Retinal pigment epithelial cell (primary cell): ENCODE measurements at regions not wholly inside any gene's neighbourhood (a gene's known extent, or its start where the extent isn't known, plus 50 kb on each side); places are given as distances from the start of the nearest gene placed in this dataset.

Experiments
- DNase-seq: peaks from one replicate; pipeline ENCODE4 v3.0.0-alpha.2; 2010; ENCODE audit warnings: low read depth
- H3K4me3 ChIP-seq: 2 replicates; pipeline ENCODE4 v1.5.1; 2011; ENCODE audit warnings: mild to moderate bottlenecking, low read length, control low read depth, moderate library complexity
- CTCF ChIP-seq: conservative IDR thresholded peaks from 2 replicates; pipeline ENCODE4 v1.5.1; 2011; ENCODE audit warnings: low read depth, low read length, control low read depth, inconsistent platforms

DNA sequence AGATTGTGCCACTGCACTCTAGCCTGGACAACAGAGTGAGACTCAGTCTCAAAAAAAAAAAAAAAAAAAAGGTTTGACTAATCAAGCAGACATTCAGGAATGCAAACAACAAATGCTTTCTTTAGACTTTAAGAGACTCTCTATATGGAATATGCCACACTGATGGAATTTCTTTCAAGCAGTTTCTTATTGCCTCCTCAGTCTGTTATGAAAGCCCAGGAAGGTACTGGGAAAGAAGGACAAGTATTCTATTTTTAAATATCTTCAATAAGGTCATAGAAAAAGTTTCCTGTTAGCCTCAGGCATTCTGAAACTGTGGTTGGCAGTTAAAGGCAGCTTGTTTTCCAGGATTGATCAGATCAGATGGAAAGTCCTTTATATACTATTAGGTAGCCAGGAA is 241.6 kb downstream of the PIK3C3 start:
- no peak for DNase-seq
- TF ChIP-seq CTCF = no peak
- no peak overlapping the region for H3K4me3 ChIP-seq

- no peak overlapping the region for H3K4me3 ChIP-seq
- TF ChIP-seq CTCF = no peak
- DNase-seq = no peak
Measured at GRCh38 chr18:42201137-42201536, 246.1 kb downstream of the PIK3C3 start.

DNA sequence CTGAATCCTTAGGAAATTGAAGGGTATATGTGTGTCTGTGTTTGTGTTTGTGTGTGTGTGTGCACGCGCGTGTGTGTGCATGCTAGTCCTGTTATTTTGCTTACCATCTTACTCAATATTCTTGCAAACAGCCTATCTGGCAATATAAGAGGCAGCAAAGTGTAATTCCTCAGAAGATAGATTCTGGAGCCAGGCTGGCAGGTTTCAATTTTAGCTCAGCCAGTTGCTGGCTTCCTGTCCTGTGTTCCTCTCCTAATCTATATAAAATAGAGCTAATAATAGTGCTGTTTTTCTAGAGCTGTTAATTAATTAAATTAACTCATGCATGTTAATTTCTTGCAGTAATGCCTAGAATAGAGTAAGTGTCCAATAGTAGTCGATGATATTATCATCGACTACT is 256.2 kb downstream of the PIK3C3 start:
- no peak for DNase-seq
- no peak for TF ChIP-seq CTCF
- no peak overlapping the region for H3K4me3 ChIP-seq

DNA sequence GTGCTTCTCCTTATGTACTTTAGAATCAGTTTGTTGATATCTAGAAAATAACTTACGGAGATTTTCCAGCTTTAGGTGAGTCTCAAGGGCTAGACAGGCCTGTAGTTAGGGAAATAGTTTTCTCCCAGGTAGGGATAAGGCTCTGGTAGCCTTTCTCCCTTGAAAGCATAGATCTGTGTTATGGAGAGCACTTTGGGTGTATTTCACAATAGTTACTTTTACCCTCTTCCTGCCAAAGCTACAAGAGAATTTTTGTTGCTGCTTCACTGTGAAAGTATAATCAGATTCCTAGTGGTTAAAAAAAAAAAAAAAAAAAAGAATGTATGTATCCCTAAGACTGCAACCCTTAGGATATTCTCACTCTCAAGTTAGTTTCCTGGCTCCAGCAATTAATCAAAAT is 267.5 kb downstream of the PIK3C3 start:
- H3K4me3 ChIP-seq = no peak overlapping the region
- no peak for DNase-seq
- no peak for TF ChIP-seq CTCF

- no peak overlapping the region for H3K4me3 ChIP-seq
- DNase-seq = no peak
- TF ChIP-seq CTCF = no peak
Measured at GRCh38 chr18:42228581-42228980, 273.5 kb downstream of the PIK3C3 start.

GRCh38 chr18:42229211-42230210 is 274.5 kb downstream of the PIK3C3 start:
- TF ChIP-seq CTCF = no peak

GRCh38 chr18:42230636-42231035 is 275.6 kb downstream of the PIK3C3 start:
- no peak for DNase-seq
- no peak overlapping the region for H3K4me3 ChIP-seq
- TF ChIP-seq CTCF = no peak

More at GRCh38 chr18:42229211-42230210, 274.5 kb downstream of the PIK3C3 start:
- no peak for DNase-seq
- no peak overlapping the region for H3K4me3 ChIP-seq
